Epithelial cell of esophagus (primary cell): ENCODE measurements at regions not wholly inside any gene's neighbourhood (a gene's known extent, or its start where the extent isn't known, plus 50 kb on each side); places are given as distances from the start of the nearest gene placed in this dataset.

Source experiments
- DNase-seq: peaks from one replicate; pipeline ENCODE4 v3.0.0; 2010; ENCODE audit warnings: low read depth
- H3K4me3 ChIP-seq: 2 replicates; pipeline ENCODE4 v1.5.1; 2011; ENCODE audit warnings: mild to moderate bottlenecking, low read length, control low read depth
- TF ChIP-seq, protein P1 (sequence below): IDR thresholded peaks from 2 replicates; pipeline ENCODE4 v1.5.1; 2011; ENCODE audit warnings: low read depth, mild to moderate bottlenecking, low read length, control low read depth, inconsistent platforms; ENCODE audit not compliant: insufficient read depth; ENCODE audit errors: missing control alignments

DNA sequence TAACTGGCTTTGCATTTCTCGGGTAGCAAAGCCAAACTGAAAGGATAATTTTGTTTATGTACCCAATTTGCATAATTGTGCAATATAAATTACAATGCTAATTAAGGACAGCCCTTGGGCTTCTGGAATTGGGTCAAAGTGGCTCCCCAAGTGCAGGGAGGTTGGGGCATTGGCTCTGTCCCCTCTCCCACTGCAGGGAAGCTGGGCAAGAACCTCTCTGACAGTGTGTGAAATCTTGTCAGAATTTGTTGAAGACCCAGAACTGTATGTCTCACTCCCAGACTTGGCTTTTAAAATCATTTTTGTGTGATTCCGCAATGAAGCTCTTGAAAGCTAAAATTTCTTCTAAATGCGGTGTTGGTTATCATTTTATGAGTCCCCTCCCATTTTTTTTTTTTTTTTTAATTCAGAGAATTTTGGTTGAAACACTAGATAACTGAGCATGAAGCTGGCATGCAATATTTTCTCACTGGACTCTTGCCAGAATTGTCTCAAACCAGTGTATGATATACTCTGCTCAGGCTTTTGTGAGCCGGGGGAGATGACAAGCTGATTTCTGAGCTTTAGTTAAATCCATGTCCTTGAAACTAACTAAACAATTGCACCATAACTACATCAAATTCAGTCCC is 878.9 kb upstream of the CXADR start:
- no peak for DNase-seq
- TF ChIP-seq, protein P1, sequence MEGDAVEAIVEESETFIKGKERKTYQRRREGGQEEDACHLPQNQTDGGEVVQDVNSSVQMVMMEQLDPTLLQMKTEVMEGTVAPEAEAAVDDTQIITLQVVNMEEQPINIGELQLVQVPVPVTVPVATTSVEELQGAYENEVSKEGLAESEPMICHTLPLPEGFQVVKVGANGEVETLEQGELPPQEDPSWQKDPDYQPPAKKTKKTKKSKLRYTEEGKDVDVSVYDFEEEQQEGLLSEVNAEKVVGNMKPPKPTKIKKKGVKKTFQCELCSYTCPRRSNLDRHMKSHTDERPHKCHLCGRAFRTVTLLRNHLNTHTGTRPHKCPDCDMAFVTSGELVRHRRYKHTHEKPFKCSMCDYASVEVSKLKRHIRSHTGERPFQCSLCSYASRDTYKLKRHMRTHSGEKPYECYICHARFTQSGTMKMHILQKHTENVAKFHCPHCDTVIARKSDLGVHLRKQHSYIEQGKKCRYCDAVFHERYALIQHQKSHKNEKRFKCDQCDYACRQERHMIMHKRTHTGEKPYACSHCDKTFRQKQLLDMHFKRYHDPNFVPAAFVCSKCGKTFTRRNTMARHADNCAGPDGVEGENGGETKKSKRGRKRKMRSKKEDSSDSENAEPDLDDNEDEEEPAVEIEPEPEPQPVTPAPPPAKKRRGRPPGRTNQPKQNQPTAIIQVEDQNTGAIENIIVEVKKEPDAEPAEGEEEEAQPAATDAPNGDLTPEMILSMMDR = no peak
- no peak overlapping the region for H3K4me3 ChIP-seq

DNA sequence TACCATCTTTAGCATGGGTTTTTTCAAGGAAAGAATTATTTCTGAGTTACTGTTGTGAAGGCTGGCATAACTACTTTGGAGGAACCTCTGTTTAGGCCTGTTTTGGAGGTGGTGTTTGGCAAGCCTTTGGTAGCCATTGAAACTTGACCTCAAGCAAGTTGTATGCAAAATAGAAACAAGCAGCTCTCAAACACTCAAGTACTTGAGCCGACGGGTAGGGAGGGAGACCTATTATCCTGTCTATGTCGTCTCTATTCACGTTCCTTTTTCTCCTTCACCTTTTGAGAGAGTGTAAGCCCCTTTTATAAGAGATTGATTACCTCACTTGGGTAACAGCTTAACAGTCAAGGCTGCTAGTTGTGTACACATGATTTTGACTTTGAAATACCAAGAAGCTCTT is 878.3 kb upstream of the CXADR start:
- TF ChIP-seq, protein P1 = no peak
- H3K4me3 ChIP-seq = no peak overlapping the region
- peak; percentile 8 for DNase-seq

DNA sequence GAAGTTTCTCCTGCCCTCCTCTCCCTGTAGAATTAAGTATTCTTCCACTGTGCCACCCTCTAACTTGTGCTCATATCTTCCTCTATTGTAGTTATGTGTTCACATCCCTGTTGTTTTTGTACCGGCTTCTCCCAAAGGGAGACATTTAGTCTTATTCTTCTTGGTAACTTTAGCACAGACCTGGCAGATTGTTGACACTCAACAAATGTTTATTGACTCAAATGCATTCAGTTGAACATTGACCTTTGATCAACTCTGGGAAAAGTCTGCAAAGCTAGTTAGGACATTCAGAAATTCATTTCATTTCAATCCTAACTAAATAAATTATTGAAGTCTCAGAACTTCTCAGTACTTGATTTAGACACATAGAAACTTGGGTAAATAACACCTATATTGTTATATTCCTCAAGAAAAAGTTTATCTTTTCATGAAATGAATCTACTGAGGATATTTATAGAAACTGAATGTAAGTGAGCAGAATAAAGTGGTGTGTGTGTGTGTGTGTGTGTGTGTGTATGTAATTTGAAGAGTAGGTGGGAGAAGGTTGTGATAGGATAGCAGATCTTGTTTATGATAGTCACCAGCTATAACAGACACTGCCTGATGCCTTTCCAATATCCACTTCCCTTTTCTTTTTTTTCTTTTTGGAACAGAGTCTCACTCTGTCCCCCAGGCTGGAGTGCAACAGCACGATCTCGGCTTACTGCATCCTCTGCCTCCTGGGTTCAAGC is 872.4 kb upstream of the CXADR start:
- no peak for DNase-seq
- TF ChIP-seq, protein P1 = no peak
- H3K4me3 ChIP-seq = no peak overlapping the region

DNA sequence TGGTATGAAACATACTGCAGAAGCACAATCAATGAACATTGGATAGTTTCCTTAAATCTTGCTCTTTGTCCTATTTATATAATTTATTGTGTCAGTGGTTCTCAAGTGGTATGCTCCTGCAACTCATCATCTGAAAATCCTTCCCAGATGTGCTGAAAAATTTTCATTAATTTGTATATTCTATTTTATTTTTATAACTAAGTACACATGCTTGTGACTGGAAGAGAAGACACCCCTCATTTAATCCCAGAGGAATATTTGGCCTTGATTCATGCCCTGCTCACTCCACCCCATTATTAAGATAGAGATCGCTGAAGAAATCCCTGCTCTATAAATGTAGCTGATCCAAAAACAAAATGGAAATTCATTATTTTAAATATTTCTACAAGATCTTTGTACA is 870.5 kb upstream of the CXADR start:
- TF ChIP-seq, protein P1 = no peak
- DNase-seq = no peak
- no peak overlapping the region for H3K4me3 ChIP-seq

DNA sequence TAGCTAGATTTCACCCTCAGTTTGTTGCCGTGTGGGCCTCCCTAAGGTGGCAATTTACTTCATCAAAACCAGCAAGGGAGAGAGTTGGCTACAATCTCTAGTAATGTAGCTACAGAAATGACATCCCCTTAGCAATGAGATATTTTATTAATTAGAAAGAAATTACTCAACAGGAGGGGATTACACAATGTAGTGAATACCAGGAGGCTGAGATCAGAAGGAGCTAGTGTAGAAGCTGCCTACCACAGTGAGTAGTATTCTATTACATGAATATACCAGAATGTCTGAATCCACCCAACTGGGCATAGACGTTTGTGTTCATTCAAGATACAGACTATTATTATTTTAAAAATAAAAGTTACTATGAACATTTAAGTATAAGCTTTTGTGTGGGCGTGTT is 868.2 kb upstream of the CXADR start:
- peak; percentile 42 for DNase-seq
- TF ChIP-seq, protein P1 = no peak
- no peak overlapping the region for H3K4me3 ChIP-seq

DNA sequence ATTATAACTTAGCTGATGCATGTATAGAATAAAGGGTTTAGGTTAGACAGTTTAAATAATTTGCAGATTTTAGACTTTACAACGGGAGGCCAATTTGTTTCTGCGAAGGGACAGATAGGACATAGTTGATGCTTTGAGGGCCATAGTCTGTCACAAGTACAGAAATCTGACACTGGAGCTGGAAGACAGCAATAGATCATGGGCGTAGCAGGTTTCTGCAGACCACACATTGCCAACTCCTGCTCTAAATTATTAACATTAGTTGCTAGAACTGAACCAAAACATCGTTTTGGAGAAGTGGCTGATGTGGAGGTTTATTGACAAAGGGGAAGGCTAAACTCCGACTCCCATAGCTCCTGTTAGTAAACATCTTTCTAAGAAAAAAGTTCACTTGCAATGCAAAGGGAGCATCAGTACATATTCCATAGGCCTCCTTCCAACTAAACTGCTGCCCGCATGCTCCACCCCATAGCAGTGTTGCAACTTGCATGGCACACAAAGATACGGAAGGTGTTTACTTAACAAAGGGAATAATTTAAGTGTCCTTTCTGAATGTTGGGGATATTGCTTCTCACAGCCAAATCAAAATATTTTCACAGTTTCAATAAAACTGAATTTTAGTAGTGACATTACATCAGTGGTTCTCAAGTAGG is 862.0 kb upstream of the CXADR start:
- TF ChIP-seq, protein P1 = no peak
- DNase-seq = no peak
- no peak overlapping the region for H3K4me3 ChIP-seq
